K562 (cell line): ENCODE measurements at regions not wholly inside any gene's neighbourhood (a gene's known extent, or its start where the extent isn't known, plus 50 kb on each side); places are given as distances from the start of the nearest gene placed in this dataset.

Source experiments
- ATAC-seq: fragments of 200-7000 bp; cut with Tn5 transposase; 3 replicates; pipeline ENCODE4 v1.9.1; 2020; ENCODE audit warnings: moderate library complexity
- BruUV-seq: library from RNA; stranded (reverse); fragments of 400-500 nt; replicated peaks from 2 replicates; lab custom pipeline; 2021; lab: Mats Ljungman, UMichigan
- CTCF ChIA-PET: fragments of 300-600 bp; formaldehyde crosslinking; extraction: SDS; loops from one replicate; lab custom pipeline; 2021; ENCODE audit warnings: low intra/inter-chr PET ratio; lab: Yijun Ruan, JAX
- POLR2A ChIA-PET: fragments of 300-600, 350-650 bp; sonication (Branson Sonifier 250); formaldehyde crosslinking; extraction: SDS; loops from one replicate; lab custom pipeline; 2021; ENCODE audit warnings: antibody characterized with exemption, inconsistent platforms; lab: Yijun Ruan, JAX
- DNase-seq, 4 experiments: peaks; one replicate each; pipeline versions ENCODE4 v3.0.0 to v3.0.0-alpha.2; 2011 to 2018; ENCODE audit warnings: low spot score in 3 of 4, mixed read lengths in 3 of 4; ENCODE audit errors: extremely low read depth in 1 of 4
- FAIRE-seq: peaks from 2 replicates; lab custom pipeline; 2011; peaks lifted over from hg19 to GRCh38; lab: Jason Lieb, UNC
- H2AFZ ChIP-seq: 2 replicates; pipeline ENCODE4 v1.6.0; 2011; ENCODE audit warnings: low read depth, low read length, control low read depth, inconsistent platforms
- H3K27ac ChIP-seq: fragments of 200-600 bp; 3 replicates; pipeline ENCODE4 v1.8.0; 2011; ENCODE audit warnings: low read depth, mild to moderate bottlenecking, control low read depth, inconsistent platforms, low read length, moderate library complexity, mixed read lengths; ENCODE audit errors: extremely low read depth
- H3K27me3 ChIP-seq, 2 experiments: fragments of 300-600 bp in 1 of 2; 2 replicates in 1 of 2; 3 replicates in 1 of 2; pipeline versions ENCODE4 v1.6.0 to v1.8.0; 2011; ENCODE audit warnings: inconsistent platforms in 2 of 2, low read length in 2 of 2, mild to moderate bottlenecking in 1 of 2, mixed read lengths in 1 of 2, moderate library complexity in 1 of 2; ENCODE audit not compliant: control insufficient read depth in 2 of 2, insufficient read depth in 2 of 2
- H3K36me3 ChIP-seq: fragments of 300-600 bp; 3 replicates; pipeline ENCODE4 v1.8.0; 2011; ENCODE audit warnings: mild to moderate bottlenecking, low read length, inconsistent platforms; ENCODE audit not compliant: control insufficient read depth, insufficient read depth
- H3K4me1 ChIP-seq, 2 experiments: fragments of 200-600 bp in 1 of 2; replicated peaks in 1 of 2; 2 replicates in 1 of 2; 3 replicates in 1 of 2; pipeline versions ENCODE4 v1.5.1 to v1.8.0; 2011; ENCODE audit warnings: inconsistent platforms in 2 of 2, low read length in 2 of 2, mild to moderate bottlenecking in 1 of 2, mixed read lengths in 1 of 2, moderate library complexity in 1 of 2; ENCODE audit not compliant: control insufficient read depth in 2 of 2, insufficient read depth in 2 of 2
- H3K4me2 ChIP-seq: 2 replicates; pipeline ENCODE4 v1.6.1; 2011; ENCODE audit warnings: low read length, control low read depth, inconsistent platforms, mixed read lengths; ENCODE audit not compliant: insufficient read depth
- H3K4me3 ChIP-seq: fragments of 200-600 bp; sonication (generic), shearing (Covaris generic); 2 replicates; pipeline ENCODE4 v1.5.1; 2016; ENCODE audit warnings: control low read depth, inconsistent platforms
- H3K79me2 ChIP-seq: fragments of 200-600 bp; 3 replicates; pipeline ENCODE4 v1.8.0; 2011; ENCODE audit warnings: low read length, inconsistent platforms; ENCODE audit not compliant: control insufficient read depth, insufficient read depth
- H3K9ac ChIP-seq, 2 experiments: 2 replicates each; pipeline versions ENCODE4 v1.6.0 to v1.6.1; 2011; ENCODE audit warnings: low read depth in 2 of 2, low read length in 2 of 2, control low read depth in 1 of 2, inconsistent platforms in 1 of 2, mild to moderate bottlenecking in 1 of 2, mixed read lengths in 1 of 2; ENCODE audit not compliant: insufficient read depth in 1 of 2
- H3K9me1 ChIP-seq: one replicate; pipeline ENCODE4 v1.6.0; 2011; ENCODE audit warnings: inconsistent platforms, mild to moderate bottlenecking, low read length, moderate library complexity; ENCODE audit not compliant: control insufficient read depth, insufficient read depth
- H3K9me3 ChIP-seq: replicated peaks from 2 replicates; pipeline ENCODE4 v1.5.1; 2011; ENCODE audit warnings: low read depth, low read length, inconsistent platforms; ENCODE audit not compliant: control insufficient read depth, insufficient read depth
- H4K20me1 ChIP-seq: replicated peaks from 2 replicates; pipeline ENCODE4 v1.6.1; 2011; ENCODE audit warnings: low read length, inconsistent platforms, mixed read lengths; ENCODE audit not compliant: control insufficient read depth, insufficient read depth
- DIDO1 ChIP-seq: fragments of 450-650 bp; IDR thresholded peaks from 2 replicates; pipeline ENCODE4 v1.6.1; 2016; ENCODE audit warnings: low read depth, missing biosample characterization, missing genetic modification characterization
- EHMT2 ChIP-seq: fragments of 450-650 bp; IDR thresholded peaks from 2 replicates; pipeline ENCODE4 v1.6.1; 2018; ENCODE audit warnings: antibody characterized with exemption
- ELF1 ChIP-seq: fragments of 200-800 bp; sonication (Bioruptor generic); IDR thresholded peaks from 2 replicates; pipeline ENCODE4 v1.6.1; 2016; ENCODE audit warnings: missing genetic modification characterization, missing compliant biosample characterization
- EZH2 ChIP-seq: IDR thresholded peaks from 2 replicates; pipeline ENCODE4 v1.6.1; 2012; ENCODE audit warnings: low read depth, mild to moderate bottlenecking, inconsistent platforms, low read length, borderline replicate concordance
- HDAC1 ChIP-seq, 2 experiments: fragments of 450-650 bp; IDR thresholded peaks; 2 replicates each; pipeline ENCODE4 v1.6.1; 2016 to 2017; ENCODE audit warnings: inconsistent platforms in 1 of 2, mild to moderate bottlenecking in 1 of 2, moderate library complexity in 1 of 2
- HEY1 ChIP-seq: fragments of 250-450 bp; sonication (Bioruptor Pico); IDR thresholded peaks from 2 replicates; pipeline ENCODE4 v1.5.0; 2020; ENCODE audit warnings: mild to moderate bottlenecking, moderate library complexity, borderline replicate concordance
- LEF1 ChIP-seq: fragments of 450-650 bp; IDR thresholded peaks from 2 replicates; pipeline ENCODE4 v1.6.1; 2016; ENCODE audit warnings: mild to moderate bottlenecking
- MLLT1 ChIP-seq, 2 experiments: fragments of 450-650 bp; IDR thresholded peaks; 2 replicates each; pipeline ENCODE4 v1.6.1; 2016
- MYNN ChIP-seq, 2 experiments: sonication (generic); formaldehyde crosslinking in 1 of 2; IDR thresholded peaks; 2 replicates each; pipeline versions ENCODE4 v1.5.0 to v1.6.1; 2016 to 2020; ENCODE audit warnings: antibody characterized with exemption in 1 of 2, missing genetic modification reagents in 1 of 2
- PRMT5 ChIP-seq: sonication (generic); formaldehyde crosslinking; IDR thresholded peaks from 2 replicates; pipeline ENCODE4 v1.5.0; 2020; ENCODE audit warnings: missing genetic modification reagents
- SREBF2 ChIP-seq: sonication (generic); formaldehyde crosslinking; IDR thresholded peaks from 2 replicates; pipeline ENCODE4 v1.4.0; 2020; ENCODE audit warnings: mild to moderate bottlenecking, missing genetic modification reagents
- TCF7 ChIP-seq: sonication (generic); IDR thresholded peaks from 2 replicates; pipeline ENCODE4 v1.6.1; 2016; ENCODE audit warnings: antibody characterized with exemption, borderline replicate concordance
- ZBTB17 ChIP-seq: fragments of 450-650 bp; formaldehyde crosslinking; IDR thresholded peaks from 2 replicates; pipeline ENCODE4 v1.4.0; 2020; ENCODE audit warnings: mild to moderate bottlenecking
- ZBTB49 ChIP-seq: sonication (generic); formaldehyde crosslinking; IDR thresholded peaks from 2 replicates; pipeline ENCODE4 v1.8.0; 2022; ENCODE audit warnings: missing genetic modification reagents, mild to moderate bottlenecking, borderline replicate concordance
- ZNF354B ChIP-seq: fragments of 250-450 bp; sonication (Bioruptor Pico); IDR thresholded peaks from 2 replicates; pipeline ENCODE4 v1.4.0; 2020
- ZNF41 ChIP-seq: fragments of 250-450 bp; sonication (Bioruptor Pico); conservative IDR thresholded peaks from 2 replicates; pipeline ENCODE4 v1.4.0; 2020; ENCODE audit warnings: mild to moderate bottlenecking
- WGBS: fragments of 100-300 bp; shearing (Covaris generic); methylation state at CpG from one replicate; pipeline ENCODE4 v1.1.6; 2016; ENCODE audit warnings: low coverage, mixed read lengths; ENCODE audit not compliant: insufficient coverage; ENCODE audit errors: missing lambda C conversion rate; 5-methylcytosine and 5-hydroxymethylcytosine counted together
- in situ Hi-C: fragments of 300-500 bp; cut with MboI; formaldehyde crosslinking; loops from 4 replicates; pipeline ENCODE4 v1.15.0; 2018; ENCODE audit warnings: inconsistent platforms, mixed read lengths
- intact Hi-C: fragments of 100-400 bp; cut with micrococcal nuclease; formaldehyde crosslinking; loops from 2 replicates; pipeline ENCODE4 v1.14.2; 2022
- TF ChIP-seq, protein P1 (sequence below): fragments of 450-650 bp; formaldehyde crosslinking; IDR thresholded peaks from 2 replicates; pipeline ENCODE4 v1.4.0; 2020; ENCODE audit warnings: mild to moderate bottlenecking, moderate library complexity
- TF ChIP-seq, protein P2 (sequence below): sonication (generic); formaldehyde crosslinking; IDR thresholded peaks from 2 replicates; pipeline ENCODE4 v1.9.0; 2022; ENCODE audit warnings: mild to moderate bottlenecking, missing genetic modification reagents

DNA sequence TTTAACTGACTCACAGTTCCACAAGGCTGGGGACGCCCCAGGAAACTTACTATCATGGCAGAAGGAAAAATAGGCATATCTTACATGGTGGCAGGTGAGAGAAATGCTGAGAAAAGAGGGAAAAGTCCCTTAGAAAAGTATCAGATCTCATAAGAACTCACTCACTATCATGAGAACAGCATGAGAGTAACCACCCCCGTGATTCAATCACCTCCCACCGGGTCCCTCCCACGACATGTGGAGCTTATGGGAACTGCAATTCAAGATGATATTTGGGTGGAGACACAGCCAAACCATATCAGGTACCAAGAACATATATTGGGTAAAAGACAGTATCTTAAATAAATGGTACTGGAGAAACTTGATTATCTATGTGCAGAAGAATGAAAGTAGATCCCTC lies 100.3 kb upstream of the FAR2 start:
- Histone ChIP-seq H3K9me3 (no peaks in the 10 kb centered on the region), H3K9ac (no peak overlapping the region), H3K27ac (no peak overlapping the region), H3K27me3 (no peaks in the 10 kb centered on the region), H3K4me1 (no peaks in the 10 kb centered on the region), H4K20me1 (no peaks in the 10 kb centered on the region), H3K4me3 (no peak overlapping the region), H3K79me2 (no peaks in the 10 kb centered on the region), H3K9me1 (no peaks in the 10 kb centered on the region), H2AFZ (no peak overlapping the region), H3K4me2 (no peak overlapping the region), H3K36me3 (no peaks in the 10 kb centered on the region)
- DNase-seq (peak in 1 of 4 experiments; percentile 2), FAIRE-seq (no peak), ATAC-seq (no peak)
- in situ Hi-C loops = no loop called here
- no TSS peak for BruUV-seq
- intact Hi-C loops = no loop called here
- WGBS = 0% methylated on average over 4 of the region's 4 CpGs
- POLR2A ChIA-PET = interaction anchor here (0.6 kb wide), 1 partner anchor 60 kb away, joined by 4 read pairs; no protein-coding TSS in a partner anchor
- TF ChIP-seq DIDO1 (tag) (no peak), ZNF41 (no peak), ZBTB17 (CRISPR knock-in tag) (no peak), SREBF2 (CRISPR knock-in tag) (no peak), EHMT2 (no peak), MLLT1 (IDR thresholded peaks at IDR 0.05) (no peak), PRMT5 (no peak), HDAC1 (IDR thresholded peaks at IDR 0.05) (no peak), MYNN (IDR thresholded peaks at IDR 0.05) (no peak), MYNN (CRISPR knock-in tag; IDR thresholded peaks at IDR 0.05) (no peak), ZNF354B (CRISPR knock-in tag) (no peak), EZH2 (no peak), ELF1 (no peak), HEY1 (no peak), TCF7 (no peak), ZBTB49 (CRISPR knock-in tag) (no peak), LEF1 (no peak)
- TF ChIP-seq, protein P1, sequence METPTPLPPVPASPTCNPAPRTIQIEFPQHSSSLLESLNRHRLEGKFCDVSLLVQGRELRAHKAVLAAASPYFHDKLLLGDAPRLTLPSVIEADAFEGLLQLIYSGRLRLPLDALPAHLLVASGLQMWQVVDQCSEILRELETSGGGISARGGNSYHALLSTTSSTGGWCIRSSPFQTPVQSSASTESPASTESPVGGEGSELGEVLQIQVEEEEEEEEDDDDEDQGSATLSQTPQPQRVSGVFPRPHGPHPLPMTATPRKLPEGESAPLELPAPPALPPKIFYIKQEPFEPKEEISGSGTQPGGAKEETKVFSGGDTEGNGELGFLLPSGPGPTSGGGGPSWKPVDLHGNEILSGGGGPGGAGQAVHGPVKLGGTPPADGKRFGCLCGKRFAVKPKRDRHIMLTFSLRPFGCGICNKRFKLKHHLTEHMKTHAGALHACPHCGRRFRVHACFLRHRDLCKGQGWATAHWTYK (CRISPR knock-in tag) = no peak
- TF ChIP-seq, protein P2, sequence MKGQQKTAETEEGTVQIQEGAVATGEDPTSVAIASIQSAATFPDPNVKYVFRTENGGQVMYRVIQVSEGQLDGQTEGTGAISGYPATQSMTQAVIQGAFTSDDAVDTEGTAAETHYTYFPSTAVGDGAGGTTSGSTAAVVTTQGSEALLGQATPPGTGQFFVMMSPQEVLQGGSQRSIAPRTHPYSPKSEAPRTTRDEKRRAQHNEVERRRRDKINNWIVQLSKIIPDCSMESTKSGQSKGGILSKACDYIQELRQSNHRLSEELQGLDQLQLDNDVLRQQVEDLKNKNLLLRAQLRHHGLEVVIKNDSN (CRISPR knock-in tag) = no peak
- CTCF ChIA-PET = no interaction called here
